HepG2 (cell line): ENCODE measurements at regions not wholly inside any gene's neighbourhood (a gene's known extent, or its start where the extent isn't known, plus 50 kb on each side); places are given as distances from the start of the nearest gene placed in this dataset.

Experiments used
- ATAC-seq: fragments of 200-7000 bp; cut with Tn5 transposase; 3 replicates; pipeline ENCODE4 v1.9.1; 2020; ENCODE audit warnings: mild to moderate bottlenecking, moderate library complexity
- BruUV-seq: library from RNA; stranded (reverse); fragments of 400-500 nt; replicated peaks from 2 replicates; lab custom pipeline; 2021; lab: Mats Ljungman, UMichigan
- CTCF ChIA-PET: fragments of 300-600 bp; formaldehyde crosslinking; extraction: SDS; loops from one replicate; lab custom pipeline; 2021; ENCODE audit warnings: low total read pairs, inconsistent platforms, low intra/inter-chr PET ratio; lab: Yijun Ruan, JAX
- POLR2A ChIA-PET: fragments of 350-600 bp; sonication (Branson Sonifier 250); formaldehyde crosslinking; loops from one replicate; lab custom pipeline; 2020; ENCODE audit warnings: antibody characterized with exemption, inconsistent platforms; lab: Yijun Ruan, JAX
- DNase-seq: peaks from one replicate; pipeline ENCODE4 v3.0.0-alpha.2; 2015; ENCODE audit warnings: low spot score
- FAIRE-seq: peaks from 3 replicates; lab custom pipeline; 2011; peaks lifted over from hg19 to GRCh38; lab: Jason Lieb, UNC
- H2AFZ ChIP-seq: one replicate; pipeline ENCODE4 v1.6.1; 2011; ENCODE audit warnings: low read length, inconsistent platforms
- H3K27ac ChIP-seq: fragments of 300-600 bp; 3 replicates; pipeline ENCODE4 v1.8.0; 2011; ENCODE audit warnings: mixed run types, mild to moderate bottlenecking, mixed read lengths, low read length, inconsistent platforms; ENCODE audit not compliant: insufficient read depth; ENCODE audit errors: extremely low read length
- H3K27me3 ChIP-seq, 2 experiments: fragments of 200-600 bp in 1 of 2; 2 replicates in 1 of 2; 3 replicates in 1 of 2; pipeline versions ENCODE4 v1.6.0 to v1.8.0; 2011; ENCODE audit warnings: low read length in 2 of 2, mild to moderate bottlenecking in 2 of 2, moderate library complexity in 2 of 2, inconsistent platforms in 1 of 2; ENCODE audit not compliant: insufficient read depth in 2 of 2, control insufficient read depth in 1 of 2
- H3K36me3 ChIP-seq, 2 experiments: fragments of 200-600 bp in 1 of 2; replicated peaks in 1 of 2; 2 replicates in 1 of 2; 3 replicates in 1 of 2; pipeline versions ENCODE4 v1.5.1 to v1.8.0; 2011; ENCODE audit warnings: low read length in 2 of 2, inconsistent platforms in 1 of 2; ENCODE audit not compliant: insufficient read depth in 2 of 2, control insufficient read depth in 1 of 2
- H3K4me1 ChIP-seq: 2 replicates; pipeline ENCODE4 v1.5.1; 2012; ENCODE audit warnings: low read length, inconsistent platforms; ENCODE audit not compliant: insufficient read depth
- H3K4me2 ChIP-seq: 2 replicates; pipeline ENCODE4 v1.6.0; 2011; ENCODE audit warnings: low read depth, low read length, inconsistent platforms
- H3K4me3 ChIP-seq, 3 experiments: fragments of 200-600 bp in 1 of 3; sonication (generic), shearing (Covaris generic) in 1 of 3; replicated peaks in 1 of 3; 2 replicates each; pipeline ENCODE4 v1.5.1; 2011 to 2016; ENCODE audit warnings: low read length in 3 of 3, inconsistent platforms in 2 of 3, low read depth in 2 of 3, mild to moderate bottlenecking in 2 of 3, control low read depth in 1 of 3, mixed read lengths in 1 of 3; ENCODE audit not compliant: insufficient read depth in 1 of 3
- H3K79me2 ChIP-seq: one replicate; pipeline ENCODE4 v1.6.1; 2011; ENCODE audit warnings: low read length, inconsistent platforms; ENCODE audit not compliant: insufficient read depth
- H3K9ac ChIP-seq: 2 replicates; pipeline ENCODE4 v1.6.0; 2011; ENCODE audit warnings: mild to moderate bottlenecking, low read depth, low read length, inconsistent platforms; ENCODE audit not compliant: insufficient read depth
- H3K9me3 ChIP-seq: 2 replicates; pipeline ENCODE4 v1.5.1; 2012; ENCODE audit warnings: mild to moderate bottlenecking, low read length
- H4K20me1 ChIP-seq: 2 replicates; pipeline ENCODE4 v1.6.0; 2011; ENCODE audit warnings: inconsistent platforms, mild to moderate bottlenecking, low read length, moderate library complexity; ENCODE audit not compliant: insufficient read depth
- HMGA1 ChIP-seq: sonication (generic); formaldehyde crosslinking; conservative IDR thresholded peaks from 2 replicates; pipeline ENCODE4 v1.4.0; 2020; ENCODE audit warnings: missing genetic modification reagents
- KDM6A ChIP-seq: IDR thresholded peaks from 2 replicates; pipeline ENCODE4 v1.6.1; 2016; ENCODE audit warnings: low read depth
- SUZ12 ChIP-seq: fragments of 150-350 bp; IDR thresholded peaks from 2 replicates; pipeline ENCODE4 v1.6.1; 2014; ENCODE audit warnings: low read depth, low read length
- ZKSCAN8 ChIP-seq: IDR thresholded peaks from 2 replicates; pipeline ENCODE4 v1.6.1; 2016; ENCODE audit warnings: borderline replicate concordance, missing genetic modification reagents, missing compliant biosample characterization
- ZNF121 ChIP-seq: sonication (generic); formaldehyde crosslinking; IDR thresholded peaks from 2 replicates; pipeline ENCODE4 v1.5.0; 2020; ENCODE audit warnings: mild to moderate bottlenecking, missing genetic modification reagents
- ZNF30 ChIP-seq: sonication (generic); formaldehyde crosslinking; IDR thresholded peaks from 2 replicates; pipeline ENCODE4 v1.5.0; 2020; ENCODE audit warnings: mild to moderate bottlenecking, missing genetic modification reagents
- ZNF333 ChIP-seq: sonication (generic); formaldehyde crosslinking; IDR thresholded peaks from 2 replicates; pipeline ENCODE4 v1.4.0; 2020; ENCODE audit warnings: mild to moderate bottlenecking, missing genetic modification reagents, borderline replicate concordance
- ZNF562 ChIP-seq: sonication (generic); formaldehyde crosslinking; IDR thresholded peaks from 2 replicates; pipeline ENCODE4 v1.8.0; 2022; ENCODE audit warnings: missing genetic modification reagents, borderline replicate concordance
- WGBS: methylation state at CpG from one replicate; pipeline ENCODE4 v1.1.6; 2017; ENCODE audit warnings: low lambda C conversion rate; 5-methylcytosine and 5-hydroxymethylcytosine counted together
- in situ Hi-C: cut with HindIII; loops from 2 replicates; pipeline ENCODE4 v1.10.0; 2017; ENCODE audit warnings: low pct_unique_long_range_greater_than_20kb; ENCODE audit not compliant: extremely low pct_ligation_motif_present
- intact Hi-C: fragments of 100-400 bp; cut with micrococcal nuclease; formaldehyde crosslinking; loops from one replicate; pipeline ENCODE4 v1.10.0; 2022; ENCODE audit not compliant: unreplicated experiment
- TF ChIP-seq, protein P1 (sequence below): IDR thresholded peaks from 2 replicates; pipeline ENCODE4 v1.6.1; 2016; ENCODE audit warnings: low read depth

DNA sequence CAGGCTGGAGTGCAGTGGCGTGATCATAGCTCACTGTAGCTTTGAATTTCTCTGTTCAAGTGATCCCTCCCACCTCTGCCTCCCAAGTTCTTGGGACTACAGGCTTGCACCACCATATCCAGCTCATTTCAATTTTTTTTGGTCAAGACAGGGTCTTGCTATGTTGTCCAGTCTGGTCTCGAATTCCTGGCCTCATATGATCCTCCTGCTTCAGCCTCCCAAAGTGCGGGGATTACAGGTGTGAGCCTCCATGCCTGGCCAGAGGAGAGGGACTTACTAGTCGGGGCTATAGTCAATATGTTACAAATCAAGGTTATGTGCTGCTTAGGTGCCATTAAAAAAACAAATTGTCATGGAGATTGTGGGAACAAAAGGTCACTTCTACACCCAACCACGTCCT, 105.3 kb upstream of the GALNT17 start:
- 0% methylated on average over 5 of the region's 5 CpGs for WGBS
- Histone ChIP-seq H3K4me2 (no peak overlapping the region), H3K9me3 (no peaks in the 10 kb centered on the region), H2AFZ (no peak overlapping the region), H3K36me3 (no peaks in the 10 kb centered on the region), H3K27me3 (no peaks in the 10 kb centered on the region), H3K79me2 (no peaks in the 10 kb centered on the region), H3K27ac (no peak overlapping the region), H3K9ac (no peak overlapping the region), H3K4me1 (no peaks in the 10 kb centered on the region), H3K4me3 (no peak overlapping the region), H4K20me1 (no peaks in the 10 kb centered on the region)
- in situ Hi-C loops = no loop called here
- FAIRE-seq (no peak), DNase-seq (no peak), ATAC-seq (no peak)
- CTCF ChIA-PET = no interaction called here
- POLR2A ChIA-PET = no interaction called here
- no TSS peak for BruUV-seq
- intact Hi-C loops = no loop called here
- no peak for TF ChIP-seq KDM6A (CRISPR knock-in tag)
- 0 out of 2 replicates have a peak, but pooled peaks have one; percentile 11 for TF ChIP-seq ZNF121 (CRISPR knock-in tag)

DNA sequence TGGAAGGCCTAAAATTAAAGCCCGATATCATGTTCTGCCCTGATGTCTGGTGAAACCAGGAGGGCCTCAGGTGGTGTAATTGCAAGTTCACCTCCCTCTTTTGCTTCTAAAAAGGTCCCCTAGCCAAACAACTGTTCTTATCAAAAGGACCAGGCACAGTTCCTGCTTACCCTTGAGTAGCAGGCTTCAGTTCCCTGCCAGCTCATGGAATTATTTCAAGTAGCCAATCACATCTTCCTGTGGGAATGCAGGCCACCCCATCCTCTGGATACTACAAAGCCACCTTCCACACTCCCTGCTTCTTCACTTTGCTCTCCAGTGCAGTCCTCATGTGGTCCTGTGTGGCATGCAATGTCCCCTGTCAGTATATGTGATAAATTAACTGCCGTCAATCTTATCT, 97.7 kb upstream of the GALNT17 start:
- H3K9me3 ChIP-seq = 0 out of 2 replicates have a peak, but pooled peaks cover 4% of the 10 kb centered on the region
- H3K9ac ChIP-seq = no peak overlapping the region
- in situ Hi-C loops (no loop called here), intact Hi-C loops (no loop called here)
- CTCF ChIA-PET = no interaction called here
- H3K79me2 ChIP-seq = no peaks in the 10 kb centered on the region
- H3K27me3 ChIP-seq = no peaks in the 10 kb centered on the region
- FAIRE-seq = no peak
- no peaks in the 10 kb centered on the region for H3K36me3 ChIP-seq
- no peak overlapping the region for H3K4me2 ChIP-seq
- TF ChIP-seq ZNF562 (no peak), ZNF333 (CRISPR knock-in tag) (no peak), ZNF30 (CRISPR knock-in tag) (no peak), HMGA1 (CRISPR knock-in tag) (no peak), ZKSCAN8 (CRISPR knock-in tag) (no peak), SUZ12 (no peak)
- TF ChIP-seq, protein P1, sequence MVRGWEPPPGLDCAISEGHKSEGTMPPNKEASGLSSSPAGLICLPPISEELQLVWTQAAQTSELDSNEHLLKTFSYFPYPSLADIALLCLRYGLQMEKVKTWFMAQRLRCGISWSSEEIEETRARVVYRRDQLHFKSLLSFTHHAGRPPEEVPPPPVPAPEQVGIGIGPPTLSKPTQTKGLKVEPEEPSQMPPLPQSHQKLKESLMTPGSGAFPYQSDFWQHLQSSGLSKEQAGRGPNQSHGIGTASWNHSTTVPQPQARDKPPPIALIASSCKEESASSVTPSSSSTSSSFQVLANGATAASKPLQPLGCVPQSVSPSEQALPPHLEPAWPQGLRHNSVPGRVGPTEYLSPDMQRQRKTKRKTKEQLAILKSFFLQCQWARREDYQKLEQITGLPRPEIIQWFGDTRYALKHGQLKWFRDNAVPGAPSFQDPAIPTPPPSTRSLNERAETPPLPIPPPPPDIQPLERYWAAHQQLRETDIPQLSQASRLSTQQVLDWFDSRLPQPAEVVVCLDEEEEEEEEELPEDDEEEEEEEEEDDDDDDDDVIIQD (CRISPR knock-in tag) = no peak
- TF ChIP-seq, all 625 proteins: peak for 0
- DNase-seq (no peak), ATAC-seq (no peak)
- Histone ChIP-seq H3K27ac (no peak overlapping the region), H4K20me1 (no peaks in the 10 kb centered on the region), H2AFZ (no peak overlapping the region), H3K4me1 (no peaks in the 10 kb centered on the region), H3K4me3 (no peak overlapping the region)
- 0% methylated on average over 1 of the region's 2 CpGs for WGBS
- no TSS peak for BruUV-seq
- POLR2A ChIA-PET = no interaction called here
